IMR-90 (cell line): ENCODE measurements at regions not wholly inside any gene's neighbourhood (a gene's known extent, or its start where the extent isn't known, plus 50 kb on each side); places are given as distances from the start of the nearest gene placed in this dataset.

ENCODE experiments used
- ATAC-seq: fragments of 200-7000 bp; cut with Tn5 transposase; 2 replicates; pipeline ENCODE4 v1.9.1; 2020; ENCODE audit warnings: low read depth, mild to moderate bottlenecking, moderate library complexity
- BruUV-seq: library from RNA; stranded (reverse); fragments of 400-500 nt; replicated peaks from 2 replicates; lab custom pipeline; 2021; lab: Mats Ljungman, UMichigan
- CTCF ChIA-PET: fragments of 300-600 bp; formaldehyde crosslinking; extraction: SDS; loops from one replicate; lab custom pipeline; 2021; ENCODE audit warnings: antibody characterized with exemption; lab: Yijun Ruan, JAX
- POLR2A ChIA-PET: fragments of 300-600 bp; sonication (Branson Sonifier 250); formaldehyde crosslinking; loops from one replicate; lab custom pipeline; 2022; ENCODE audit warnings: antibody characterized with exemption; ENCODE audit not compliant: unreplicated experiment; lab: Charles Lee
- DNase-seq: peaks from one replicate; pipeline ENCODE4 v3.0.0; 2013
- H2AFZ ChIP-seq: replicated peaks from 2 replicates; pipeline ENCODE3; 2013; ENCODE audit warnings: low read length, mild to moderate bottlenecking; ENCODE audit not compliant: poor library complexity
- H2AK5ac ChIP-seq: 2 replicates; pipeline ENCODE4 v1.6.1; 2013; ENCODE audit warnings: low read depth, low read length, inconsistent platforms
- H2AK9ac ChIP-seq: replicated peaks from 2 replicates; pipeline ENCODE3; 2013; ENCODE audit warnings: mild to moderate bottlenecking, low read depth, low read length, moderate library complexity; ENCODE audit not compliant: poor library complexity
- H2BK120ac ChIP-seq: 2 replicates; pipeline ENCODE4 v1.6.1; 2013; ENCODE audit warnings: low read depth, low read length, inconsistent platforms
- H2BK15ac ChIP-seq: 3 replicates; pipeline ENCODE4 v1.6.1; 2013; ENCODE audit warnings: low read depth, low read length, inconsistent platforms
- H2BK20ac ChIP-seq: 2 replicates; pipeline ENCODE4 v1.6.1; 2013; ENCODE audit warnings: low read depth, mild to moderate bottlenecking, inconsistent platforms, low read length, moderate library complexity
- H2BK5ac ChIP-seq: 2 replicates; pipeline ENCODE4 v1.6.1; 2013; ENCODE audit warnings: mild to moderate bottlenecking, low read depth, low read length, inconsistent platforms; ENCODE audit not compliant: poor library complexity, severe bottlenecking
- H3K14ac ChIP-seq: replicated peaks from 2 replicates; pipeline ENCODE4 v1.6.1; 2013; ENCODE audit warnings: low read depth, low read length, inconsistent platforms
- H3K18ac ChIP-seq: 2 replicates; pipeline ENCODE4 v1.6.1; 2013; ENCODE audit warnings: low read depth, low read length, control low read depth
- H3K23ac ChIP-seq: 2 replicates; pipeline ENCODE4 v1.6.1; 2013; ENCODE audit warnings: low read depth, low read length, inconsistent platforms
- H3K27ac ChIP-seq: 2 replicates; pipeline ENCODE4 v1.5.1; 2013; ENCODE audit warnings: mild to moderate bottlenecking, control low read depth, low read length; ENCODE audit not compliant: insufficient read depth
- H3K27me3 ChIP-seq: 2 replicates; pipeline ENCODE4 v1.6.1; 2013; ENCODE audit warnings: low read length; ENCODE audit not compliant: control insufficient read depth, insufficient read depth
- H3K36me3 ChIP-seq: 2 replicates; pipeline ENCODE4 v1.6.1; 2013; ENCODE audit warnings: low read length, mixed read lengths; ENCODE audit not compliant: control insufficient read depth, insufficient read depth
- H3K4ac ChIP-seq: 2 replicates; pipeline ENCODE4 v1.6.1; 2013; ENCODE audit warnings: low read depth, low read length, inconsistent platforms
- H3K4me1 ChIP-seq: 2 replicates; pipeline ENCODE4 v1.6.1; 2013; ENCODE audit warnings: low read length, mixed read lengths; ENCODE audit not compliant: control insufficient read depth, insufficient read depth
- H3K4me2 ChIP-seq: 2 replicates; pipeline ENCODE4 v1.6.1; 2013; ENCODE audit warnings: low read depth, mild to moderate bottlenecking, control low read depth, low read length, moderate library complexity
- H3K4me3 ChIP-seq: 2 replicates; pipeline ENCODE4 v1.5.1; 2013; ENCODE audit warnings: low read depth, mild to moderate bottlenecking, control low read depth, low read length, moderate library complexity; ENCODE audit not compliant: insufficient read depth
- H3K56ac ChIP-seq: 2 replicates; pipeline ENCODE4 v1.6.1; 2013; ENCODE audit warnings: low read length, inconsistent platforms; ENCODE audit not compliant: insufficient read depth; ENCODE audit errors: extremely low read depth
- H3K79me1 ChIP-seq, 2 experiments: 2 replicates each; pipeline ENCODE4 v1.6.1; 2013; ENCODE audit warnings: low read length in 2 of 2, inconsistent platforms in 1 of 2, low read depth in 1 of 2
- H3K9ac ChIP-seq: 2 replicates; pipeline ENCODE4 v1.6.1; 2013; ENCODE audit warnings: low read depth, low read length, control low read depth
- H3K9me1 ChIP-seq: 2 replicates; pipeline ENCODE4 v1.6.1; 2013; ENCODE audit warnings: low read length, inconsistent platforms; ENCODE audit not compliant: insufficient read depth
- H3K9me3 ChIP-seq: 2 replicates; pipeline ENCODE4 v1.6.1; 2013; ENCODE audit warnings: low read length; ENCODE audit not compliant: control insufficient read depth, insufficient read depth
- H4K20me1 ChIP-seq: 2 replicates; pipeline ENCODE4 v1.6.1; 2013; ENCODE audit warnings: low read length, inconsistent platforms; ENCODE audit not compliant: insufficient read depth
- H4K5ac ChIP-seq: 2 replicates; pipeline ENCODE4 v1.6.1; 2013; ENCODE audit warnings: mild to moderate bottlenecking, low read depth, low read length, control low read depth
- H4K8ac ChIP-seq, 2 experiments: 2 replicates each; pipeline ENCODE4 v1.6.1; 2013; ENCODE audit warnings: low read depth in 2 of 2, low read length in 2 of 2, control low read depth in 1 of 2, inconsistent platforms in 1 of 2
- H4K91ac ChIP-seq: 2 replicates; pipeline ENCODE4 v1.6.1; 2013; ENCODE audit warnings: low read depth, low read length, inconsistent platforms; ENCODE audit not compliant: insufficient read depth
- BHLHE40 ChIP-seq: fragments of 150-350 bp; IDR thresholded peaks from 2 replicates; pipeline ENCODE4 v1.6.1; 2016; ENCODE audit warnings: mild to moderate bottlenecking, low read depth, low read length
- CEBPB ChIP-seq: IDR thresholded peaks from 2 replicates; pipeline ENCODE4 v1.6.1; 2012; ENCODE audit warnings: low read depth, low read length, improper control_type of control experiment
- CHD1 ChIP-seq: IDR thresholded peaks from 2 replicates; pipeline ENCODE4 v1.6.1; 2012; ENCODE audit warnings: low read depth, low read length, improper control_type of control experiment
- CTCF ChIP-seq: conservative IDR thresholded peaks from 2 replicates; pipeline ENCODE4 v1.5.1; 2012; ENCODE audit warnings: mild to moderate bottlenecking, low read depth, low read length, improper control_type of control experiment
- MAZ ChIP-seq: IDR thresholded peaks from 2 replicates; pipeline ENCODE4 v1.6.1; 2012; ENCODE audit warnings: low read depth, mild to moderate bottlenecking, low read length, improper control_type of control experiment, moderate library complexity, borderline replicate concordance
- MXI1 ChIP-seq: IDR thresholded peaks from 2 replicates; pipeline ENCODE4 v1.6.1; 2012; ENCODE audit warnings: low read depth, mild to moderate bottlenecking, low read length, moderate library complexity, borderline replicate concordance
- RCOR1 ChIP-seq: IDR thresholded peaks from 2 replicates; pipeline ENCODE4 v1.6.1; 2012; ENCODE audit warnings: mild to moderate bottlenecking, low read length, improper control_type of control experiment; ENCODE audit not compliant: insufficient replicate concordance
- RFX5 ChIP-seq: IDR thresholded peaks from 2 replicates; pipeline ENCODE4 v1.8.0; 2012; ENCODE audit warnings: low read depth, mild to moderate bottlenecking, low read length, moderate library complexity
- USF2 ChIP-seq: fragments of 150-350 bp; IDR thresholded peaks from 2 replicates; pipeline ENCODE4 v1.6.1; 2017; ENCODE audit warnings: mild to moderate bottlenecking, antibody characterized with exemption, low read length, low read depth
- WGBS, 2 experiments: methylation state at CpG; one replicate each; pipeline versions ENCODE4 v1.1.5 to v1.1.7; 2013; ENCODE audit warnings: missing lambda C conversion rate in 2 of 2; ENCODE audit not compliant: insufficient read length in 1 of 2; ENCODE audit errors: extremely low coverage in 2 of 2; 5-methylcytosine and 5-hydroxymethylcytosine counted together
- dilution Hi-C: fragments of 300-500 bp; cut with HindIII; formaldehyde crosslinking; loops from one replicate; pipeline ENCODE4 v1.14.3; 2018; ENCODE audit warnings: low sequenced_read_pairs; ENCODE audit not compliant: unreplicated experiment
- in situ Hi-C: fragments of 300-500 bp; cut with MboI; formaldehyde crosslinking; loops from 3 replicates; pipeline ENCODE4 v1.14.3; 2019; ENCODE audit warnings: low sequenced_read_pairs, inconsistent platforms, mixed read lengths
- intact Hi-C: fragments of 100-400 bp; cut with micrococcal nuclease; formaldehyde crosslinking; loops from 2 replicates; pipeline ENCODE4 v1.10.0; 2022
- TF ChIP-seq, protein P1 (sequence below): fragments of 150-350 bp; IDR thresholded peaks from 2 replicates; pipeline ENCODE4 v1.6.1; 2016; ENCODE audit warnings: low read depth, mild to moderate bottlenecking, low read length, moderate library complexity, borderline replicate concordance

DNA sequence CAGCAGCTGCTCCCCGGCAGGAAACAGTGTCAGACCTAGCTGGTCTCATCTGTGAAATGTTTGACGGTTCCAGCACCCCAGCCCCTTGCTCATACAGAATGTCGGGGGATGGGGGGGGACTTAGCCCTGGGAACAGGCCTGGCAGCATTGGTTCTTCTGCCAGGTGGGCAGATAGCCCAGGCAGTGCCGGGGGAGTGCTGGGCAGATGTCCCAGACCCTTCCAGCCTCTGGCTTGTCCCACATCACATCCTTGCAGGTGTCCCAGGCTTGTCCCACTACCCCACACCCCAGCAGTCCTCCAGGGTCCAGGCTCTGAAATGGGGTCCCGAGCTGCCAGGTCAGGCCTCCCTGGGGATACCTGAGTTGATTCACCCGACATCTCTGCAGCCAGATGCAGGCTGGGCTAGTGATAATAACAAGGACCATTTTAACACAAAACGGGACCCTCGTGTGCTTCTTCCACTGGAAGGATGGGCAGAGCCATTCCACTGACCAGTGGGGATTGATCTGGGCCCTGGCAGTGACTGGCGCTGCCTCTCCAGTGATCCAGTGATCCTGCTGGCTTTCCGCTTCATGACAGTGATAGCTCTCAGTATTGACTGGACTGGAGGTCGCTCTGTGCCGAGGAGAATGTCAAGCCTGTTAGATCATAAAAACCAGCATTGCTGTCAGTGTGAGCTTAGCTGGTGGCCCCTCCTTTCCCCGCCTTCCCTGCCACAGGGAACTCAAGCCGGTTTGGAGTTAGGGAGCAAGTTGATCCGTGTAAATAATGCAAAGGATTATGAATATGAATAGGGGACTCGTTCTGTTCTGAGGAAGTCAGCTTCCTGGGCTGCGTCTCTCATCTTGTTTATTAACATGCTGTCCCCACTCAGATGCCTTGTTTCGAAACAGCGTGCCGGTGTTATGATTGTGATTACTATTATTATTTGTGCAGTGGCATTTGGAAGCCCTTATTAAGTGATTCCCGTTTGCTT is 180.6 kb downstream of the AACS start:
- Histone ChIP-seq H2BK20ac (no peak overlapping the region), H4K8ac (no peak overlapping the region), H3K4me3 (no peak overlapping the region), H3K27me3 (no peaks in the 10 kb centered on the region), H4K20me1 (no peaks in the 10 kb centered on the region), H2BK15ac (no peak overlapping the region), H2BK120ac (no peak overlapping the region), H3K56ac (no peak overlapping the region), H2BK5ac (no peak overlapping the region), H3K9ac (no peak overlapping the region), H2AK5ac (no peak overlapping the region), H3K14ac (no peak overlapping the region), H3K36me3 (no peaks in the 10 kb centered on the region), H3K4ac (no peak overlapping the region), H4K91ac (no peak overlapping the region), H3K18ac (no peak overlapping the region), H3K9me1 (no peaks in the 10 kb centered on the region), H4K5ac (no peak overlapping the region), H2AK9ac (no peak overlapping the region), H3K79me1 (no peaks in the 10 kb centered on the region), H3K23ac (no peak overlapping the region), H2AFZ (no peak overlapping the region), H3K9me3 (peaks cover 2% of the 10 kb centered on the region), H3K27ac (no peak overlapping the region), H3K4me2 (no peak overlapping the region), H3K4me1 (no peaks in the 10 kb centered on the region)
- in situ Hi-C loops (no loop called here), intact Hi-C loops (no loop called here), dilution Hi-C loops (no loop called here)
- POLR2A ChIA-PET, result no interaction called here
- no peak for ATAC-seq
- TF ChIP-seq, protein P1, sequence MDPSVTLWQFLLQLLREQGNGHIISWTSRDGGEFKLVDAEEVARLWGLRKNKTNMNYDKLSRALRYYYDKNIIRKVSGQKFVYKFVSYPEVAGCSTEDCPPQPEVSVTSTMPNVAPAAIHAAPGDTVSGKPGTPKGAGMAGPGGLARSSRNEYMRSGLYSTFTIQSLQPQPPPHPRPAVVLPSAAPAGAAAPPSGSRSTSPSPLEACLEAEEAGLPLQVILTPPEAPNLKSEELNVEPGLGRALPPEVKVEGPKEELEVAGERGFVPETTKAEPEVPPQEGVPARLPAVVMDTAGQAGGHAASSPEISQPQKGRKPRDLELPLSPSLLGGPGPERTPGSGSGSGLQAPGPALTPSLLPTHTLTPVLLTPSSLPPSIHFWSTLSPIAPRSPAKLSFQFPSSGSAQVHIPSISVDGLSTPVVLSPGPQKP, result no peak
- no peak for TF ChIP-seq CTCF
- no peak for TF ChIP-seq RFX5
- TF ChIP-seq MXI1, result no peak
- no peak for TF ChIP-seq BHLHE40
- no peak for TF ChIP-seq CEBPB
- no peak for TF ChIP-seq CHD1
- no peak for TF ChIP-seq RCOR1
- no peak for TF ChIP-seq USF2
- no peak for TF ChIP-seq MAZ
- BruUV-seq, result no TSS peak
- no peak for DNase-seq
- WGBS, 2 experiments, result 60% methylated on average over 2 of the region's 21 CpGs; no CpG with 5 or more reads in 1 of the 2 experiments
- CTCF ChIA-PET, result no interaction called here
